NCI-H510A (cell line): ENCODE measurements at regions not wholly inside any gene's neighbourhood (a gene's known extent, or its start where the extent isn't known, plus 50 kb on each side); places are given as distances from the start of the nearest gene placed in this dataset.
"Not testable (repeated sequence)": the region's sequence is repeated elsewhere in the genome, so short reads cannot be mapped to it uniquely, and the experiment has no call there.

Source experiments
- DNase-seq: peaks from one replicate; lab custom pipeline; 2025; lab: John Stamatoyannopoulos, UW

- no peak for DNase-seq
Measured at GRCh38 chrX:7638078-7638710, 204.8 kb upstream of the VCX start.

GRCh38 chrX:7637066-7637465 lies 205.9 kb upstream of the VCX start:
- no peak for DNase-seq

- DNase-seq, result no peak
Measured at GRCh38 chrX:7635604-7636003, 207.4 kb upstream of the VCX start.

- peak; percentile 2 for DNase-seq
Measured at GRCh38 chrX:7620560-7620959, 222.4 kb upstream of the VCX start.

GRCh38 chrX:7617994-7618393 lies 225.0 kb upstream of the VCX start:
- no peak for DNase-seq

GRCh38 chrX:7614616-7615015 lies 228.4 kb upstream of the VCX start:
- DNase-seq, result peak; percentile 86

GRCh38 chrX:7608625-7609024 lies 234.3 kb upstream of the VCX start:
- DNase-seq, result not testable (repeated sequence)

GRCh38 chrX:7606039-7606652 lies 236.8 kb upstream of the VCX start:
- DNase-seq, result no peak

- no peak for DNase-seq
Measured at GRCh38 chrX:7603387-7603786, 239.6 kb upstream of the VCX start.

- no peak for DNase-seq
Measured at GRCh38 chrX:7596822-7597221, 246.1 kb upstream of the VCX start.

GRCh38 chrX:7593370-7593769 lies 249.6 kb upstream of the VCX start:
- DNase-seq, result not testable (repeated sequence)

- no peak for DNase-seq
Measured at GRCh38 chrX:7586126-7586525, 256.8 kb upstream of the VCX start.

GRCh38 chrX:7582191-7582590 lies 260.8 kb upstream of the VCX start:
- DNase-seq, result peak; percentile 6

- DNase-seq, result no peak
Measured at GRCh38 chrX:7580127-7580526, 262.8 kb upstream of the VCX start.

GRCh38 chrX:7574325-7574724 lies 268.6 kb upstream of the VCX start:
- DNase-seq, result no peak

GRCh38 chrX:7570432-7571029 lies 272.4 kb upstream of the VCX start:
- DNase-seq, result no peak

- no peak for DNase-seq
Measured at GRCh38 chrX:7568597-7568996, 274.4 kb upstream of the VCX start.

- no peak for DNase-seq
Measured at GRCh38 chrX:7568130-7568529, 274.8 kb upstream of the VCX start.

- DNase-seq, result no peak
Measured at GRCh38 chrX:7552760-7553159, 290.2 kb upstream of the VCX start.

- DNase-seq, result no peak
Measured at GRCh38 chrX:7546551-7547080, 296.4 kb upstream of the VCX start.

GRCh38 chrX:7545564-7545963 lies 297.4 kb upstream of the VCX start:
- no peak for DNase-seq

GRCh38 chrX:7542587-7543380 lies 300.2 kb upstream of the VCX start:
- DNase-seq, result no peak

GRCh38 chrX:7522860-7523259 lies 320.1 kb upstream of the VCX start:
- no peak for DNase-seq
